Activated B cell treated with CpG ODN at 0.5 μM for 24 hours (primary cell): ENCODE measurements at regions not wholly inside any gene's neighbourhood (a gene's known extent, or its start where the extent isn't known, plus 50 kb on each side); places are given as distances from the start of the nearest gene placed in this dataset.

Experiments
- ATAC-seq: fragments of 200-7000 bp; cut with Tn5 transposase; one replicate; pipeline ENCODE4 v1.10.0; 2021; ENCODE audit warnings: low read depth, mild to moderate bottlenecking, moderate library complexity
- CTCF ChIA-PET: fragments of 350-600 bp; sonication (Branson Sonifier 250); formaldehyde crosslinking; loops from one replicate; lab custom pipeline; 2021; ENCODE audit warnings: antibody characterized with exemption; lab: Charles Lee
- POLR2A ChIA-PET: fragments of 350-600 bp; sonication (Branson Sonifier 250); formaldehyde crosslinking; loops from one replicate; lab custom pipeline; 2021; ENCODE audit warnings: antibody characterized with exemption; lab: Charles Lee
- DNase-seq: peaks from one replicate; pipeline ENCODE4 v3.0.0; 2022
- H3K27ac Mint-ChIP-seq: one replicate; pipeline ENCODE4 v1.8.0; 2020; ENCODE audit warnings: mixed read lengths
- H3K27me3 Mint-ChIP-seq: one replicate; pipeline ENCODE4 v1.8.0; 2021; ENCODE audit warnings: mixed read lengths
- H3K36me3 Mint-ChIP-seq: one replicate; pipeline ENCODE4 v1.8.0; 2021; ENCODE audit warnings: low read depth, mixed read lengths
- H3K4me1 Mint-ChIP-seq: one replicate; pipeline ENCODE4 v1.8.0; 2021; ENCODE audit warnings: mixed read lengths
- H3K4me3 Mint-ChIP-seq: one replicate; pipeline ENCODE4 v1.8.0; 2020; ENCODE audit warnings: mild to moderate bottlenecking, mixed read lengths
- H3K9me3 Mint-ChIP-seq: one replicate; pipeline ENCODE4 v1.8.0; 2020; ENCODE audit warnings: mixed read lengths
- CTCF ChIP-seq: fragments of 200-600 bp; IDR thresholded peaks from one replicate; pipeline ENCODE4 v1.8.0; 2022; ENCODE audit warnings: antibody characterized with exemption, mild to moderate bottlenecking
- intact Hi-C: fragments of 100-400 bp; cut with micrococcal nuclease; formaldehyde crosslinking; loops from one replicate; pipeline ENCODE4 v1.15.1; 2024

GRCh38 chr12:132399092-132400010 is 70.0 kb upstream of the GALNT9 start:
- Mint-ChIP-seq H3K27ac (no peak overlapping the region), H3K36me3 (no peaks in the 10 kb centered on the region), H3K9me3 (no peaks in the 10 kb centered on the region), H3K27me3 (peaks cover 12% of the 10 kb centered on the region), H3K4me1 (peaks cover 2% of the 10 kb centered on the region), H3K4me3 (no peak overlapping the region)
- intact Hi-C loops = no loop called here
- ChIA-PET CTCF (no interaction called here), POLR2A (no interaction called here)
- ATAC-seq (no peak), DNase-seq (no peak)
- TF ChIP-seq CTCF = no peak

GRCh38 chr12:132398386-132398991 is 69.1 kb upstream of the GALNT9 start:
- TF ChIP-seq CTCF = no peak
- Mint-ChIP-seq H3K4me3 (no peak overlapping the region), H3K27me3 (peaks cover 10% of the 10 kb centered on the region), H3K9me3 (no peaks in the 10 kb centered on the region), H3K27ac (no peak overlapping the region), H3K36me3 (no peaks in the 10 kb centered on the region), H3K4me1 (peaks cover 2% of the 10 kb centered on the region)
- ChIA-PET POLR2A (no interaction called here), CTCF (no interaction called here)
- ATAC-seq (no peak), DNase-seq (no peak)
- intact Hi-C loops = no loop called here

- H3K36me3 Mint-ChIP-seq = no peaks in the 10 kb centered on the region
- no peak overlapping the region for H3K27ac Mint-ChIP-seq
- DNase-seq = no peak
- H3K9me3 Mint-ChIP-seq = no peaks in the 10 kb centered on the region
- peaks cover 2% of the 10 kb centered on the region for H3K4me1 Mint-ChIP-seq
- ATAC-seq = no peak
- H3K4me3 Mint-ChIP-seq = no peak overlapping the region
- peaks cover 9% of the 10 kb centered on the region for H3K27me3 Mint-ChIP-seq
- intact Hi-C loops = no loop called here
- ChIA-PET CTCF (no interaction called here), POLR2A (no interaction called here)
- TF ChIP-seq CTCF = no peak
Observed at GRCh38 chr12:132397934-132398385, 68.6 kb upstream of the GALNT9 start.

- Mint-ChIP-seq H3K27ac (no peak overlapping the region), H3K36me3 (no peaks in the 10 kb centered on the region), H3K4me3 (no peak overlapping the region), H3K9me3 (no peaks in the 10 kb centered on the region), H3K27me3 (peaks cover 13% of the 10 kb centered on the region), H3K4me1 (peaks cover 2% of the 10 kb centered on the region)
- intact Hi-C loops = no loop called here
- CTCF ChIA-PET = no interaction called here
- no peak for TF ChIP-seq CTCF
- POLR2A ChIA-PET = no interaction called here
- ATAC-seq (no peak), DNase-seq (no peak)
Observed at GRCh38 chr12:132397152-132397933, 68.0 kb upstream of the GALNT9 start.

- Mint-ChIP-seq H3K9me3 (no peaks in the 10 kb centered on the region), H3K27ac (no peak overlapping the region), H3K4me1 (peaks cover 2% of the 10 kb centered on the region), H3K27me3 (peaks cover 13% of the 10 kb centered on the region), H3K4me3 (no peak overlapping the region), H3K36me3 (no peaks in the 10 kb centered on the region)
- intact Hi-C loops = no loop called here
- DNase-seq (no peak), ATAC-seq (no peak)
- no peak for TF ChIP-seq CTCF
- POLR2A ChIA-PET = no interaction called here
- CTCF ChIA-PET = no interaction called here
Observed at GRCh38 chr12:132396657-132397056, 67.3 kb upstream of the GALNT9 start.
